ELF-1 (cell line): ENCODE measurements at regions not wholly inside any gene's neighbourhood (a gene's known extent, or its start where the extent isn't known, plus 50 kb on each side); places are given as distances from the start of the nearest gene placed in this dataset.
"Not testable (repeated sequence)": the region's sequence is repeated elsewhere in the genome, so short reads cannot be mapped to it uniquely, and the experiment has no call there.

Experiments
- DNase-seq: peaks from one replicate; pipeline ENCODE4 v3.0.0-alpha.2; 2016; ENCODE audit warnings: low read depth, low spot score

- no peak for DNase-seq
These were observed 1721.7 kb downstream of the OTOL1 start for GRCh38 chr3:163218336-163218735.

GRCh38 chr3:163213838-163214237 lies 1717.2 kb downstream of the OTOL1 start:
- DNase-seq = no peak

GRCh38 chr3:163196815-163197374 lies 1700.3 kb downstream of the OTOL1 start:
- no peak for DNase-seq

GRCh38 chr3:163196245-163196644 lies 1699.6 kb downstream of the OTOL1 start:
- DNase-seq = no peak

DNA sequence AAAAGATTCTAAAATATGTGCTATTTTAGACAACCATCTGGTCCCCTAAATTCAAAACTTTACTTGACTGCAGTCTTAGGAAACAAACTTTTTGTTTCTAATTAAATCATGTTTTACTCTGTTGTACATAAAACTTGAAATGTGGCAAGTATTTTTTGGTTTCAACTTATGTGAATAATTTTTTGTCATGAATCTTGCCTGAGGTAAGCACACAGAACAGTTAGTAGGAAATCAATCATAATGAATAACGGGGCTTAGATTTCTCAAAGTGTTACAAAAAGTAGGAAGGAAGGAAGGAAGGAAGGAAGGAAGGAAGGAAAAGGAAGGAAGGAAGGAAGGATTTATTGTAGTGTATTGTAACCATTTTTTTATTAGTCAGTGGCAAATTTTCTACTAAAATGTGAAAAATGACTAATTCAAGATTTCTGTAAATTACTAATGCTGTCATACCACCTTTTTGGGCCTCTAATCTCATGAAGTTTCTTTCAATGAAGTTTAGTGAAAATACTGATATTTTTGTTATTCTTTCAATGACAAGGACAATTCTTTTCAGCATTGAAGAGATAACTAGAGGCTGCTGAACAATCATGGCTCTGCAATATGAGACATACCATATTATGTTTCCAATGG lies 1689.2 kb downstream of the OTOL1 start:
- DNase-seq = no peak

GRCh38 chr3:163175970-163176369 lies 1679.4 kb downstream of the OTOL1 start:
- no peak for DNase-seq

- not testable (repeated sequence) for DNase-seq
These were observed 1675.9 kb downstream of the OTOL1 start for GRCh38 chr3:163172513-163172912.

DNA sequence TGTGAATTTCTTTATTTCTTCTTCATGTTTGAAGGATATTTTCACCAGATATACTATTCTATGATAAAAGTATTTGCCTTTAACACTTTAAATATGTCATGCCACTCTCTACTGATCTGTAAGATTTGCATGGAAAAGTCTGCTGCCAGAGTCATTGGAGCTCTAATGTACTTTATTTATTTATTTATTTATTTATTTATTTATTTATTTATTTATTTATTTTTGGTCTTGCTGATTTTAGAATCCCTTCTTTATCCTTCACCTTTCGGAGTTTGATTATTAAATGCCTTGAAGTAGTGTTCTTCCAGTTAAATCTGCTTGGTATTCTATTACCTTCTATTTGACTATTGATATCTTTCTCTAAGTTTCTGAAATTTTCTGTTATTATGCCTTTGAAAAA lies 1669.6 kb downstream of the OTOL1 start:
- DNase-seq = no peak

- no peak for DNase-seq
These were observed 1662.7 kb downstream of the OTOL1 start for GRCh38 chr3:163159306-163159705.

GRCh38 chr3:163139600-163139999 lies 1643.0 kb downstream of the OTOL1 start:
- DNase-seq = no peak

GRCh38 chr3:163138258-163138657 lies 1641.7 kb downstream of the OTOL1 start:
- no peak for DNase-seq

- no peak for DNase-seq
These were observed 1635.5 kb downstream of the OTOL1 start for GRCh38 chr3:163132111-163132510.

DNA sequence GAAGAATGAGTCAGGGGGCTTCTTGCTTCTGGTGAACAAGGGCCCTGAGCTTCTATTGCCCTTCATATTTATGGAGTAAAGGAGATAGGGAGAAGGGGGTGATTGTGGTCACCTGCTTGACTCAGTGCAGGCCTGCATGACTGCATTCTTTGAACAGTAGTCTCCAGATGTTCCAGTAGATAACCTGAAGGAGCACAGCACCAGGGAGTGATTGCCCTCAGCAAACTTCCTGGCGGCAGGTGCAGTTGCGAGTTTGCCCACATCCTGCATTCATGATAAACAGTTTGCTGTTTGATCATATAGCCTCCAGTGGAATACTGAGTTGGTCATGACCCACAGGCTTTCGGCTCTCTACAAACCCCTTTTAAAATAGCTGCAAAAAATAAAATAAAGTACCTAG lies 1632.7 kb downstream of the OTOL1 start:
- DNase-seq = no peak

DNA sequence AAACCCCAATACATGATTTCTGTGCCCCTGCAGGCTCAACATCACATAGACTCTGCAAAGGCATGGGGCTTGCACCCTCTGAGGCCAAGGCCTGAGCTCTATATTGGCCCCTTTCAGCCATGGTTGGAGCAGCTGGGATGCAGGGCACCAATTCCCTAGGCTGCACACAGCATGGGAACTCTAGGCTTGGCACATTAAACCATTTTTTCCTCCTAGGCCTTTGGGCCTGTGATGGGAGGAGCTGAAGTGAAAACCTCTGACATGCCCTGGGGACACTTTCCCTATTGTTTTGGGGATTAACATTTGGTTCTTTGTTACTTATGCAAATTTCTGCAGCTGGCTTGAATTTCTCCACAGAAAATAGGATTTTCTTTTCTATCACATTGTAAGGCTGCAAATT lies 1629.5 kb downstream of the OTOL1 start:
- DNase-seq = no peak
